H1 (cell line): ENCODE measurements at regions not wholly inside any gene's neighbourhood (a gene's known extent, or its start where the extent isn't known, plus 50 kb on each side); places are given as distances from the start of the nearest gene placed in this dataset.

ENCODE experiments used
- CTCF ChIA-PET: fragments of 300-600 bp; sonication (Branson Sonifier 250); formaldehyde crosslinking; loops from one replicate; lab custom pipeline; 2021; ENCODE audit not compliant: partially characterized antibody; lab: Charles Lee
- POLR2A ChIA-PET: fragments of 300-600 bp; sonication (Branson Sonifier 250); formaldehyde crosslinking; loops from one replicate; lab custom pipeline; 2021; ENCODE audit warnings: inconsistent platforms; ENCODE audit not compliant: partially characterized antibody; lab: Charles Lee
- DNase-seq, 2 experiments: peaks; one replicate each; pipeline versions ENCODE4 v3.0.0 to v3.0.0-alpha.2; 2010 to 2022; ENCODE audit warnings: low spot score in 2 of 2, low read depth in 1 of 2, mixed read lengths in 1 of 2
- FAIRE-seq: peaks from 2 replicates; lab custom pipeline; 2011; peaks lifted over from hg19 to GRCh38; lab: Jason Lieb, UNC
- H2AFZ ChIP-seq: 2 replicates; pipeline ENCODE4 v1.8.1; 2012; ENCODE audit warnings: low read length, inconsistent platforms
- H2AK5ac ChIP-seq: 2 replicates; pipeline ENCODE4 v1.6.1; 2013; ENCODE audit warnings: low read depth, low read length
- H2BK120ac ChIP-seq: replicated peaks from 2 replicates; pipeline ENCODE3; 2013; ENCODE audit warnings: low read depth, low read length, inconsistent platforms
- H2BK12ac ChIP-seq: 2 replicates; pipeline ENCODE4 v1.6.1; 2013; ENCODE audit warnings: low read depth, low read length
- H2BK15ac ChIP-seq: 2 replicates; pipeline ENCODE4 v1.6.1; 2013; ENCODE audit warnings: low read length
- H2BK20ac ChIP-seq: 2 replicates; pipeline ENCODE4 v1.6.1; 2013; ENCODE audit warnings: low read length
- H2BK5ac ChIP-seq: 2 replicates; pipeline ENCODE4 v1.6.1; 2013; ENCODE audit warnings: low read depth, low read length
- H3K14ac ChIP-seq: 2 replicates; pipeline ENCODE4 v1.6.1; 2013; ENCODE audit warnings: inconsistent platforms; ENCODE audit not compliant: insufficient read length
- H3K18ac ChIP-seq: 2 replicates; pipeline ENCODE4 v1.6.1; 2013; ENCODE audit warnings: low read length; ENCODE audit errors: extremely low read depth
- H3K23ac ChIP-seq: 2 replicates; pipeline ENCODE4 v1.6.1; 2013; ENCODE audit warnings: inconsistent platforms; ENCODE audit not compliant: insufficient read length
- H3K23me2 ChIP-seq: 2 replicates; pipeline ENCODE4 v1.6.1; 2013; ENCODE audit warnings: low read depth, low read length
- H3K27ac ChIP-seq: 2 replicates; pipeline ENCODE4 v1.6.1; 2011; ENCODE audit warnings: low read depth, low read length, inconsistent platforms
- H3K27me3 ChIP-seq, 4 experiments: replicated peaks in 1 of 4; 1 replicate in 1 of 4; 2 replicates in 3 of 4; pipeline versions ENCODE4 v1.6.1 to v1.8.1; 2011 to 2013; ENCODE audit warnings: low read length in 3 of 4, mild to moderate bottlenecking in 3 of 4, inconsistent platforms in 2 of 4, mixed read lengths in 2 of 4, moderate library complexity in 1 of 4; ENCODE audit not compliant: control insufficient read depth in 3 of 4, insufficient read depth in 3 of 4; ENCODE audit errors: extremely low read depth in 1 of 4
- H3K36me3 ChIP-seq, 4 experiments: 2 replicates each; pipeline versions ENCODE4 v1.6.1 to v1.8.1; 2011 to 2013; ENCODE audit warnings: mild to moderate bottlenecking in 4 of 4, low read length in 3 of 4, moderate library complexity in 2 of 4, control low read depth in 1 of 4, inconsistent platforms in 1 of 4; ENCODE audit not compliant: insufficient read depth in 4 of 4, control insufficient read depth in 2 of 4
- H3K4ac ChIP-seq: replicated peaks from 2 replicates; pipeline ENCODE3; 2013; ENCODE audit warnings: low read length, low read depth, mixed read lengths, inconsistent platforms; ENCODE audit not compliant: insufficient read length
- H3K4me1 ChIP-seq, 4 experiments: replicated peaks in 1 of 4; 1 replicate in 1 of 4; 2 replicates in 3 of 4; pipeline versions ENCODE4 v1.6.1 to v1.8.1; 2011 to 2013; ENCODE audit warnings: low read length in 3 of 4, inconsistent platforms in 2 of 4, mixed read lengths in 1 of 4; ENCODE audit not compliant: insufficient read depth in 4 of 4, control insufficient read depth in 3 of 4
- H3K4me2 ChIP-seq, 2 experiments: 2 replicates each; pipeline versions ENCODE4 v1.6.1 to v1.8.1; 2011 to 2013; ENCODE audit warnings: low read depth in 2 of 2, low read length in 2 of 2, control low read depth in 1 of 2, inconsistent platforms in 1 of 2, mild to moderate bottlenecking in 1 of 2; ENCODE audit not compliant: insufficient read depth in 1 of 2
- H3K4me3 ChIP-seq, 4 experiments: fragments of 200-600, 300-600 bp in 1 of 4; sonication (generic), shearing (Covaris generic), sonication (Bioruptor Twin) in 1 of 4; 2 replicates each; pipeline versions ENCODE4 v1.5.1 to v1.8.1; 2011 to 2016; ENCODE audit warnings: low read length in 4 of 4, low read depth in 3 of 4, control low read depth in 2 of 4, inconsistent platforms in 2 of 4, mild to moderate bottlenecking in 2 of 4, mixed read lengths in 1 of 4, moderate library complexity in 1 of 4; ENCODE audit not compliant: insufficient read depth in 2 of 4; ENCODE audit errors: extremely low read depth in 1 of 4
- H3K56ac ChIP-seq: replicated peaks from 2 replicates; pipeline ENCODE3; 2013; ENCODE audit warnings: low read depth, mild to moderate bottlenecking, mixed read lengths, low read length, inconsistent platforms; ENCODE audit not compliant: insufficient read length
- H3K79me1 ChIP-seq: 2 replicates; pipeline ENCODE4 v1.6.1; 2013; ENCODE audit warnings: low read depth, low read length, control low read depth
- H3K79me2 ChIP-seq, 2 experiments: 2 replicates each; pipeline versions ENCODE4 v1.6.1 to v1.8.1; 2012 to 2013; ENCODE audit warnings: low read length in 2 of 2, mild to moderate bottlenecking in 2 of 2, inconsistent platforms in 1 of 2; ENCODE audit not compliant: insufficient read depth in 2 of 2, control insufficient read depth in 1 of 2
- H3K9ac ChIP-seq, 4 experiments: replicated peaks in 1 of 4; 1 replicate in 1 of 4; 2 replicates in 3 of 4; pipeline versions ENCODE4 v1.6.1 to v1.8.1; 2011 to 2013; ENCODE audit warnings: low read depth in 3 of 4, low read length in 3 of 4, control low read depth in 2 of 4, mild to moderate bottlenecking in 2 of 4, moderate library complexity in 2 of 4, inconsistent platforms in 1 of 4; ENCODE audit errors: extremely low read depth in 1 of 4
- H3K9me3 ChIP-seq, 2 experiments: 2 replicates each; pipeline versions ENCODE4 v1.6.1 to v1.8.1; 2012 to 2013; ENCODE audit warnings: mild to moderate bottlenecking in 2 of 2, moderate library complexity in 2 of 2, control low read depth in 1 of 2, inconsistent platforms in 1 of 2, low read depth in 1 of 2, low read length in 1 of 2, mixed read lengths in 1 of 2; ENCODE audit not compliant: insufficient read depth in 2 of 2
- H4K20me1 ChIP-seq, 2 experiments: replicated peaks in 1 of 2; 2 replicates each; pipeline versions ENCODE3 to v1.8.1; 2011 to 2013; ENCODE audit warnings: inconsistent platforms in 2 of 2, low read length in 2 of 2, mild to moderate bottlenecking in 1 of 2; ENCODE audit not compliant: insufficient read depth in 2 of 2, control insufficient read depth in 1 of 2
- H4K5ac ChIP-seq: 2 replicates; pipeline ENCODE4 v1.6.1; 2013; ENCODE audit warnings: low read length, low read depth, mixed read lengths, inconsistent platforms; ENCODE audit not compliant: insufficient read length
- H4K8ac ChIP-seq: 2 replicates; pipeline ENCODE4 v1.8.0; 2013; ENCODE audit warnings: mild to moderate bottlenecking, moderate library complexity, low read length, inconsistent platforms; ENCODE audit not compliant: insufficient read depth; ENCODE audit errors: extremely low read depth
- H4K91ac ChIP-seq: replicated peaks from 2 replicates; pipeline ENCODE3; 2013; ENCODE audit warnings: low read length, mixed read lengths, inconsistent platforms; ENCODE audit not compliant: insufficient read length
- CTCF ChIP-seq, 3 experiments: IDR thresholded peaks; 1 replicate in 2 of 3; 2 replicates in 1 of 3; pipeline versions ENCODE4 v1.5.1 to v1.6.1; 2011; ENCODE audit warnings: low read length in 3 of 3, mild to moderate bottlenecking in 3 of 3, inconsistent platforms in 2 of 3, low read depth in 1 of 3, moderate library complexity in 1 of 3; ENCODE audit not compliant: insufficient read depth in 1 of 3; ENCODE audit errors: control extremely low read depth in 1 of 3
- FOSL1 ChIP-seq: IDR thresholded peaks from 2 replicates; pipeline ENCODE4 v1.6.1; 2011; ENCODE audit warnings: mild to moderate bottlenecking, low read depth, low read length, moderate library complexity; ENCODE audit not compliant: insufficient read depth
- GABPA ChIP-seq: IDR thresholded peaks from 2 replicates; pipeline ENCODE4 v1.6.1; 2011; ENCODE audit warnings: mild to moderate bottlenecking, low read length, moderate library complexity, borderline replicate concordance; ENCODE audit not compliant: insufficient read depth
- KDM5A ChIP-seq: fragments of 200-600 bp; IDR thresholded peaks from 2 replicates; pipeline ENCODE4 v1.7.1; 2012; ENCODE audit warnings: mild to moderate bottlenecking, low read length, inconsistent platforms, mixed read lengths
- NANOG ChIP-seq: IDR thresholded peaks from 2 replicates; pipeline ENCODE4 v1.6.1; 2011; ENCODE audit warnings: low read length, low read depth, mild to moderate bottlenecking, inconsistent platforms; ENCODE audit not compliant: insufficient read depth, poor library complexity, severe bottlenecking
- RXRA ChIP-seq: IDR thresholded peaks from 2 replicates; pipeline ENCODE4 v1.6.1; 2011; ENCODE audit warnings: low read depth, mild to moderate bottlenecking, low read length, moderate library complexity; ENCODE audit not compliant: insufficient read depth
- TAF1 ChIP-seq: IDR thresholded peaks from 2 replicates; pipeline ENCODE4 v1.6.1; 2011; ENCODE audit warnings: mild to moderate bottlenecking, low read depth, low read length
- TAF7 ChIP-seq: optimal IDR thresholded peaks from 2 replicates; pipeline ENCODE3; 2011; ENCODE audit warnings: low read depth, mild to moderate bottlenecking, inconsistent platforms, low read length, moderate library complexity, borderline replicate concordance
- WGBS, 2 experiments: shearing (Covaris generic) in 1 of 2; methylation state at CpG; one replicate each; pipeline versions ENCODE4 v1.1.6 to v1.1.7; 2013 to 2015; ENCODE audit warnings: low lambda C conversion rate in 2 of 2, mixed read lengths in 2 of 2, inconsistent platforms in 1 of 2, low coverage in 1 of 2, missing lambda C conversion rate in 1 of 2; ENCODE audit not compliant: insufficient replicate concordance in 2 of 2, insufficient coverage in 1 of 2, insufficient read length in 1 of 2; ENCODE audit errors: extremely low coverage in 1 of 2, missing lambda C conversion rate in 1 of 2; 5-methylcytosine and 5-hydroxymethylcytosine counted together

- POLR2A ChIA-PET, result interaction anchor here (0.6 to 6.5 kb wide), 8 partner anchors 9 to 166 kb away, joined by 3 to 71 read pairs (median 5); partner anchors contain the start of genes IER5 and STX6
- TF ChIP-seq GABPA (no peak), TAF1 (no peak), KDM5A (no peak), TAF7 (no peak), NANOG (peak; percentile 47), FOSL1 (no peak), RXRA (no peak), CTCF (IDR thresholded peaks at IDR 0.05; ENCODE audit: control extremely low read depth in 1 of 3, insufficient read depth in 1 of 3, low read depth in 1 of 3, low read length in 3 of 3) (peak; percentile 97 to 98 (median 98))
Observed at GRCh38 chr1:181142096-181142958, 53.8 kb downstream of the IER5 start.

More at GRCh38 chr1:181142096-181142958, 53.8 kb downstream of the IER5 start:
- no peaks in the 10 kb centered on the region for H3K79me2 ChIP-seq
- H4K20me1 ChIP-seq, result no peaks in the 10 kb centered on the region
- H3K9ac ChIP-seq, result no peak overlapping the region
- peak overlapping the region; percentile 87 for H2AFZ ChIP-seq
- no peak overlapping the region for H3K18ac ChIP-seq
- peaks cover 0 to 3% (median 2%) of the 10 kb centered on the region in 4 experiments; a peak in 3 of 7 replicates for H3K4me1 ChIP-seq
- peaks cover 0 to 2% (median under 1%) of the 10 kb centered on the region in 4 experiments; a peak in 1 of 7 replicates for H3K27me3 ChIP-seq
- H2BK120ac ChIP-seq, result peak overlapping the region; percentile 21
- peaks cover 2% of the 10 kb centered on the region; the same call in 1 of the 2 replicates for H3K23me2 ChIP-seq
- WGBS, 2 experiments, result 17% methylated on average over 24 of the region's 24 CpGs; no CpG with 5 or more reads in 1 of the 2 experiments
- peaks cover 0 to 5% of the 10 kb centered on the region in 2 experiments; a peak in 2 of 4 replicates for H3K9me3 ChIP-seq
- no peak overlapping the region for H3K27ac ChIP-seq
- peak overlapping the region in 1 of 2 experiments; percentile 51; a peak in 3 of 4 replicates for H3K4me2 ChIP-seq
- H2BK12ac ChIP-seq, result no peak overlapping the region; the same call in 1 of the 2 replicates
- H4K8ac ChIP-seq, result no peak overlapping the region
- peak overlapping the region in 2 of 4 experiments; percentile 6 to 45; a peak in 2 of 8 replicates for H3K4me3 ChIP-seq
- no peak overlapping the region for H3K4ac ChIP-seq
- CTCF ChIA-PET, result interaction anchor here (0.6 to 9.0 kb wide), 63 partner anchors 9 to 1759 kb away, joined by 3 to 142 read pairs (median 4); partner anchors contain the start of genes MR1 and STX6
- no peaks in the 10 kb centered on the region for H3K36me3 ChIP-seq
- no peak overlapping the region; the same call in 1 of the 2 replicates for H2BK15ac ChIP-seq
- H2BK5ac ChIP-seq, result no peak overlapping the region
- no peak overlapping the region for H4K5ac ChIP-seq
- H3K14ac ChIP-seq, result no peak overlapping the region
- no peak overlapping the region for H3K23ac ChIP-seq
- H3K56ac ChIP-seq, result no peak overlapping the region
- no peak overlapping the region for H2AK5ac ChIP-seq
- DNase-seq, result peak; percentile 76 to 97
- no peak overlapping the region for H2BK20ac ChIP-seq
- no peaks in the 10 kb centered on the region for H3K79me1 ChIP-seq
- no peak for FAIRE-seq
- no peak overlapping the region for H4K91ac ChIP-seq
